Endothelial cell of umbilical vein (primary cell): ENCODE measurements at regions not wholly inside any gene's neighbourhood (a gene's known extent, or its start where the extent isn't known, plus 50 kb on each side); places are given as distances from the start of the nearest gene placed in this dataset.

Experiments used
- BruUV-seq: library from RNA; stranded (reverse); fragments of 400-500 nt; replicated peaks from 2 replicates; lab custom pipeline; 2021; lab: Mats Ljungman, UMichigan
- CTCF ChIA-PET: fragments of 300-600, 350-600 bp; sonication (Branson Sonifier 250); formaldehyde crosslinking; loops from one replicate; lab custom pipeline; 2021; ENCODE audit warnings: antibody characterized with exemption, inconsistent platforms; lab: Charles Lee
- POLR2A ChIA-PET: fragments of 300-600, 350-600 bp; sonication (Branson Sonifier 250); formaldehyde crosslinking; loops from one replicate; lab custom pipeline; 2021; ENCODE audit warnings: antibody characterized with exemption, inconsistent platforms; lab: Charles Lee
- DNase-seq: peaks from one replicate; pipeline ENCODE4 v3.0.0-alpha.2; 2011; ENCODE audit warnings: low read depth, low spot score
- FAIRE-seq: peaks from 2 replicates; lab custom pipeline; 2011; peaks lifted over from hg19 to GRCh38; lab: Jason Lieb, UNC
- H2AFZ ChIP-seq: 2 replicates; pipeline ENCODE4 v1.6.0; 2012; ENCODE audit warnings: low read depth, low read length, control low read depth, inconsistent platforms
- H3K27ac ChIP-seq: 2 replicates; pipeline ENCODE4 v1.5.1; 2011; ENCODE audit warnings: low read depth, mild to moderate bottlenecking, control low read depth, low read length, moderate library complexity; ENCODE audit not compliant: insufficient read depth
- H3K27me3 ChIP-seq, 2 experiments: 2 replicates each; pipeline versions ENCODE4 v1.6.0 to v1.6.1; 2011; ENCODE audit warnings: low read length in 2 of 2, mixed read lengths in 1 of 2; ENCODE audit not compliant: control insufficient read depth in 2 of 2, insufficient read depth in 2 of 2
- H3K36me3 ChIP-seq, 2 experiments: 2 replicates in 1 of 2; 3 replicates in 1 of 2; pipeline ENCODE4 v1.5.1; 2011; ENCODE audit warnings: low read length in 2 of 2, mild to moderate bottlenecking in 1 of 2, moderate library complexity in 1 of 2; ENCODE audit not compliant: control insufficient read depth in 2 of 2, insufficient read depth in 2 of 2; ENCODE audit errors: extremely low read depth in 1 of 2
- H3K4me1 ChIP-seq: 3 replicates; pipeline ENCODE4 v1.5.1; 2011; ENCODE audit warnings: mild to moderate bottlenecking, low read length; ENCODE audit not compliant: control insufficient read depth, insufficient read depth; ENCODE audit errors: extremely low read depth
- H3K4me2 ChIP-seq: 2 replicates; pipeline ENCODE4 v1.6.1; 2011; ENCODE audit warnings: low read length, control low read depth, mixed read lengths; ENCODE audit not compliant: insufficient read depth
- H3K4me3 ChIP-seq, 3 experiments: fragments of 200-600 bp in 1 of 3; sonication (generic), shearing (Covaris generic) in 1 of 3; replicated peaks in 1 of 3; 2 replicates each; pipeline ENCODE4 v1.5.1; 2011 to 2016; ENCODE audit warnings: control low read depth in 3 of 3, low read length in 3 of 3, mild to moderate bottlenecking in 2 of 3, inconsistent platforms in 1 of 3, low read depth in 1 of 3, moderate library complexity in 1 of 3; ENCODE audit not compliant: insufficient read depth in 1 of 3
- H3K79me2 ChIP-seq: 2 replicates; pipeline ENCODE4 v1.6.0; 2012; ENCODE audit warnings: low read length, inconsistent platforms; ENCODE audit not compliant: control insufficient read depth, insufficient read depth
- H3K9ac ChIP-seq: replicated peaks from 2 replicates; pipeline ENCODE3; 2011; ENCODE audit warnings: low read length, control low read depth; ENCODE audit not compliant: insufficient read depth; ENCODE audit errors: extremely low read depth
- H3K9me1 ChIP-seq: replicated peaks from 3 replicates; pipeline ENCODE4 v1.6.0; 2011; ENCODE audit warnings: mild to moderate bottlenecking, low read length; ENCODE audit not compliant: control insufficient read depth, insufficient read depth; ENCODE audit errors: extremely low read depth
- H3K9me3 ChIP-seq: replicated peaks from 2 replicates; pipeline ENCODE4 v1.5.1; 2012; ENCODE audit warnings: low read length, inconsistent platforms; ENCODE audit not compliant: control insufficient read depth, insufficient read depth
- H4K20me1 ChIP-seq: replicated peaks from 2 replicates; pipeline ENCODE3; 2011; ENCODE audit warnings: mild to moderate bottlenecking, low read length; ENCODE audit not compliant: control insufficient read depth, insufficient read depth; ENCODE audit errors: extremely low read depth
- EZH2 ChIP-seq: IDR thresholded peaks from 2 replicates; pipeline ENCODE4 v1.6.1; 2012; ENCODE audit warnings: borderline replicate concordance, low read depth, mild to moderate bottlenecking, moderate library complexity, low read length, inconsistent platforms; ENCODE audit not compliant: severe bottlenecking
- FOS ChIP-seq: IDR thresholded peaks from 2 replicates; pipeline ENCODE4 v1.6.1; 2011; ENCODE audit warnings: mild to moderate bottlenecking, low read length, moderate library complexity, borderline replicate concordance; ENCODE audit not compliant: insufficient read depth
- GATA2 ChIP-seq: IDR thresholded peaks from 2 replicates; pipeline ENCODE4 v1.7.0; 2011; ENCODE audit warnings: low read depth, mild to moderate bottlenecking, moderate library complexity, mixed read lengths, low read length; ENCODE audit not compliant: insufficient read length, insufficient read depth
- JUN ChIP-seq: IDR thresholded peaks from 2 replicates; pipeline ENCODE4 v1.6.1; 2011; ENCODE audit warnings: borderline replicate concordance, low read depth; ENCODE audit not compliant: insufficient read length, insufficient read depth
- MYC ChIP-seq: IDR thresholded peaks from one replicate; pipeline ENCODE4 v1.6.1; 2011; ENCODE audit warnings: mild to moderate bottlenecking, low read depth, low read length
- POLR2A ChIP-seq: IDR thresholded peaks from 2 replicates; pipeline ENCODE4 v1.6.1; 2012; ENCODE audit warnings: low read depth, mild to moderate bottlenecking, control low read depth, low read length
- POLR2AphosphoS5 ChIP-seq: IDR thresholded peaks from 2 replicates; pipeline ENCODE4 v1.6.1; 2012; ENCODE audit warnings: low read depth, mild to moderate bottlenecking, control low read depth, low read length, moderate library complexity; ENCODE audit not compliant: insufficient read depth
- dilution Hi-C: fragments of 300-500 bp; cut with MboI; formaldehyde crosslinking; loops from one replicate; pipeline ENCODE4 v1.15.0; 2019; ENCODE audit warnings: low sequenced_read_pairs; ENCODE audit not compliant: extremely low pct_ligation_motif_present
- intact Hi-C: fragments of 100-400 bp; cut with micrococcal nuclease; formaldehyde crosslinking; loops from one replicate; pipeline ENCODE4 v1.10.0; 2022
- TF ChIP-seq, protein P1 (sequence below), 2 donors: IDR thresholded peaks; 1 replicate in 1 of 2; 2 replicates in 1 of 2; pipeline ENCODE4 v1.5.1; 2011; ENCODE audit warnings: low read length in 2 of 2, mild to moderate bottlenecking in 2 of 2, moderate library complexity in 2 of 2, control low read depth in 1 of 2, inconsistent platforms in 1 of 2, low read depth in 1 of 2; ENCODE audit not compliant: insufficient read depth in 1 of 2; ENCODE audit errors: extremely low read depth in 1 of 2
- TF ChIP-seq, protein P2 (sequence below): IDR thresholded peaks from 2 replicates; pipeline ENCODE4 v1.6.1; 2011; ENCODE audit not compliant: insufficient read depth, insufficient read length

DNA sequence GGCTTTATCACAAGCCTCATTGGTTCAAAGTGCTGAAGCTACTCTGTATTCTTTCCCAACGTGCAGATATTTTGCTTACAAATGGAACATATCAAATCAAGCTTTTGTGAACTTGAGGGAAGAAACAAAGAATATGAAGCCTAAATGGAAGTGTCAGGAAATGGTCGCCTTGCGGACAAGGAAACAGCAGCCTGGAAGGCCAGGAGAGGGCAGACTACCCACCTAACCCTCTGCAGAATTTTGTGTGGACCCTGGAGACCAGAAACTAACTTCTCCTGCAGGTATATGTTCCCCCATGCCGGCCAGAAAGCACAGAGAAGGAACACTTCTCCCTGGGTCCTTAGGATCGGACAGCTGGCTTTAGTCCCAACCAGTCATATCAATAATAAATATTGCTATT, 1425.8 kb downstream of the PCDH7 start:
- Histone ChIP-seq H3K27ac (no peak overlapping the region), H3K4me3 (no peak overlapping the region), H3K9me1 (no peaks in the 10 kb centered on the region), H3K4me1 (peaks cover 14% of the 10 kb centered on the region), H3K9ac (no peak overlapping the region), H2AFZ (no peak overlapping the region), H3K9me3 (no peaks in the 10 kb centered on the region), H3K36me3 (no peaks in the 10 kb centered on the region), H3K4me2 (no peak overlapping the region), H4K20me1 (no peaks in the 10 kb centered on the region), H3K27me3 (no peaks in the 10 kb centered on the region), H3K79me2 (no peaks in the 10 kb centered on the region)
- TF ChIP-seq FOS (no peak), GATA2 (no peak), EZH2 (no peak), POLR2A (no peak), JUN (no peak), MYC (no peak), POLR2AphosphoS5 (no peak)
- TF ChIP-seq, protein P1, sequence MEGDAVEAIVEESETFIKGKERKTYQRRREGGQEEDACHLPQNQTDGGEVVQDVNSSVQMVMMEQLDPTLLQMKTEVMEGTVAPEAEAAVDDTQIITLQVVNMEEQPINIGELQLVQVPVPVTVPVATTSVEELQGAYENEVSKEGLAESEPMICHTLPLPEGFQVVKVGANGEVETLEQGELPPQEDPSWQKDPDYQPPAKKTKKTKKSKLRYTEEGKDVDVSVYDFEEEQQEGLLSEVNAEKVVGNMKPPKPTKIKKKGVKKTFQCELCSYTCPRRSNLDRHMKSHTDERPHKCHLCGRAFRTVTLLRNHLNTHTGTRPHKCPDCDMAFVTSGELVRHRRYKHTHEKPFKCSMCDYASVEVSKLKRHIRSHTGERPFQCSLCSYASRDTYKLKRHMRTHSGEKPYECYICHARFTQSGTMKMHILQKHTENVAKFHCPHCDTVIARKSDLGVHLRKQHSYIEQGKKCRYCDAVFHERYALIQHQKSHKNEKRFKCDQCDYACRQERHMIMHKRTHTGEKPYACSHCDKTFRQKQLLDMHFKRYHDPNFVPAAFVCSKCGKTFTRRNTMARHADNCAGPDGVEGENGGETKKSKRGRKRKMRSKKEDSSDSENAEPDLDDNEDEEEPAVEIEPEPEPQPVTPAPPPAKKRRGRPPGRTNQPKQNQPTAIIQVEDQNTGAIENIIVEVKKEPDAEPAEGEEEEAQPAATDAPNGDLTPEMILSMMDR (IDR thresholded peaks at IDR 0.05; ENCODE audit: extremely low read depth in 1 of 2, insufficient read depth in 1 of 2, low read depth in 1 of 2, low read length in 2 of 2) = no peak
- TF ChIP-seq, protein P2, sequence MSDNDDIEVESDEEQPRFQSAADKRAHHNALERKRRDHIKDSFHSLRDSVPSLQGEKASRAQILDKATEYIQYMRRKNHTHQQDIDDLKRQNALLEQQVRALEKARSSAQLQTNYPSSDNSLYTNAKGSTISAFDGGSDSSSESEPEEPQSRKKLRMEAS = no peak
- FAIRE-seq = no peak
- dilution Hi-C loops = no loop called here
- intact Hi-C loops = no loop called here
- CTCF ChIA-PET = no interaction called here
- POLR2A ChIA-PET = no interaction called here
- BruUV-seq = no TSS peak
- no peak for DNase-seq
